Neural progenitor cell (in vitro differentiated cells): ENCODE measurements at regions not wholly inside any gene's neighbourhood (a gene's known extent, or its start where the extent isn't known, plus 50 kb on each side); places are given as distances from the start of the nearest gene placed in this dataset.

ENCODE experiments used
- CTCF ChIP-seq: fragments of 200-600 bp; sonication (generic); IDR thresholded peaks from 2 replicates; pipeline ENCODE4 v1.5.1; 2017; ENCODE audit warnings: antibody characterized with exemption, mild to moderate bottlenecking
- EZH2 ChIP-seq: fragments of 200-600 bp; sonication (generic); IDR thresholded peaks from 2 replicates; pipeline ENCODE4 v1.6.1; 2017; ENCODE audit warnings: antibody characterized with exemption, mild to moderate bottlenecking, moderate library complexity
- EZH2phosphoT487 ChIP-seq: fragments of 200-600 bp; sonication (generic); IDR thresholded peaks from 2 replicates; pipeline ENCODE4 v1.6.1; 2017; ENCODE audit warnings: antibody characterized with exemption

GRCh38 chr15:95605098-95605497 lies 725.4 kb upstream of the NR2F2 start:
- TF ChIP-seq CTCF, result no peak
- TF ChIP-seq EZH2, result no peak
- TF ChIP-seq EZH2phosphoT487, result no peak
